ENCODE measurements at regions not wholly inside any gene's neighbourhood (a gene's known extent, or its start where the extent isn't known, plus 50 kb on each side); places are given as distances from the start of the nearest gene placed in this dataset.

- TF ChIP-seq CTCF (IDR thresholded peaks at IDR 0.05) (no peak), ZFX (IDR thresholded peaks at IDR 0.05; ENCODE audit: borderline replicate concordance) (no peak)
These were observed 314.7 kb upstream of the PRKX start for GRCh38 chrX:4028151-4028550.
